PC-3 (cell line): ENCODE measurements at regions not wholly inside any gene's neighbourhood (a gene's known extent, or its start where the extent isn't known, plus 50 kb on each side); places are given as distances from the start of the nearest gene placed in this dataset.

Source experiments
- CTCF ChIP-seq: fragments of 300-600 bp; sonication (generic); conservative IDR thresholded peaks from 2 replicates; pipeline ENCODE4 v1.5.1; 2017; ENCODE audit warnings: antibody characterized with exemption, low read depth, mild to moderate bottlenecking, low read length
- EZH2 ChIP-seq: fragments of 300-600 bp; sonication (generic); IDR thresholded peaks from one replicate; pipeline ENCODE4 v1.6.1; 2017; ENCODE audit warnings: antibody characterized with exemption, mild to moderate bottlenecking, low read length; ENCODE audit not compliant: unreplicated experiment
- EZH2phosphoT487 ChIP-seq: fragments of 300-600 bp; sonication (generic); IDR thresholded peaks from 2 replicates; pipeline ENCODE4 v1.6.1; 2018; ENCODE audit warnings: mild to moderate bottlenecking, antibody characterized with exemption, low read length, borderline replicate concordance

- TF ChIP-seq EZH2, result no peak
- TF ChIP-seq CTCF, result no peak
- no peak for TF ChIP-seq EZH2phosphoT487
Observed at GRCh38 chr2:12881952-12882351, 165.2 kb downstream of the TRIB2 start.
